Neural cell (in vitro differentiated cells): ENCODE measurements at regions not wholly inside any gene's neighbourhood (a gene's known extent, or its start where the extent isn't known, plus 50 kb on each side); places are given as distances from the start of the nearest gene placed in this dataset.

Experiments used
- H2AFZ ChIP-seq: fragments of 200-600, 300-800 bp; sonication (generic), shearing (Covaris generic); 2 replicates; pipeline ENCODE4 v1.6.0; 2014; ENCODE audit warnings: low read depth, mild to moderate bottlenecking, antibody characterized with exemption, low read length, moderate library complexity
- H3F3A ChIP-seq: fragments of 200-600 bp; shearing (Covaris generic); 2 replicates; pipeline ENCODE4 v1.6.1; 2016; ENCODE audit warnings: mild to moderate bottlenecking, moderate library complexity, mixed read lengths, antibody characterized with exemption, low read length; ENCODE audit not compliant: insufficient read depth, poor library complexity, severe bottlenecking
- H3K27ac ChIP-seq: fragments of 200-600, 300-800 bp; sonication (generic), shearing (Covaris generic); 2 replicates; pipeline ENCODE4 v1.5.1; 2014; ENCODE audit warnings: mild to moderate bottlenecking, low read length, moderate library complexity
- H3K27me3 ChIP-seq: fragments of 300-800, 200-600 bp; sonication (generic), shearing (Covaris generic); 2 replicates; pipeline ENCODE4 v1.6.0; 2014; ENCODE audit warnings: mild to moderate bottlenecking, low read depth, low read length, moderate library complexity; ENCODE audit not compliant: insufficient read depth
- H3K36me3 ChIP-seq: fragments of 300-800, 200-600 bp; sonication (generic), shearing (Covaris generic); 2 replicates; pipeline ENCODE4 v1.5.1; 2014; ENCODE audit warnings: mild to moderate bottlenecking, antibody characterized with exemption, low read length, moderate library complexity; ENCODE audit not compliant: insufficient read depth
- H3K4me2 ChIP-seq: fragments of 300-800, 200-600 bp; sonication (generic), shearing (Covaris generic); 2 replicates; pipeline ENCODE4 v1.6.0; 2014; ENCODE audit warnings: mild to moderate bottlenecking, low read length
- H3K4me3 ChIP-seq: fragments of 300-800, 200-600 bp; sonication (generic), shearing (Covaris generic); 2 replicates; pipeline ENCODE4 v1.5.1; 2014; ENCODE audit warnings: mild to moderate bottlenecking, low read length, moderate library complexity
- H3K79me2 ChIP-seq: fragments of 200-600 bp; shearing (Covaris generic); replicated peaks from 2 replicates; pipeline ENCODE4 v1.6.0; 2014; ENCODE audit warnings: mild to moderate bottlenecking, low read length, moderate library complexity; ENCODE audit not compliant: insufficient read depth
- H3K9ac ChIP-seq: fragments of 300-800, 200-600 bp; sonication (generic), shearing (Covaris generic); 2 replicates; pipeline ENCODE4 v1.6.1; 2016; ENCODE audit warnings: mild to moderate bottlenecking, low read length, mixed read lengths
- H3K9me2 ChIP-seq: fragments of 200-600 bp; shearing (Covaris generic); 2 replicates; pipeline ENCODE4 v1.6.1; 2016; ENCODE audit warnings: mild to moderate bottlenecking, low read length, mixed read lengths; ENCODE audit not compliant: insufficient read depth
- H3K9me3 ChIP-seq: fragments of 200-600, 300-800 bp; sonication (generic), shearing (Covaris generic); 2 replicates; pipeline ENCODE4 v1.6.1; 2016; ENCODE audit warnings: mild to moderate bottlenecking, mixed run types, low read length, moderate library complexity, mixed read lengths
- H4K20me1 ChIP-seq: fragments of 200-600 bp; shearing (Covaris generic); 2 replicates; pipeline ENCODE4 v1.6.1; 2016; ENCODE audit warnings: mild to moderate bottlenecking, mixed run types; ENCODE audit not compliant: insufficient read depth
- EZH2 ChIP-seq: fragments of 200-600, 300-800 bp; shearing (Covaris generic), sonication (generic); IDR thresholded peaks from 2 replicates; pipeline ENCODE4 v1.6.1; 2014; ENCODE audit warnings: antibody characterized with exemption, low read length, borderline replicate concordance, mild to moderate bottlenecking; ENCODE audit not compliant: insufficient read depth, poor library complexity, severe bottlenecking
- MXI1 ChIP-seq: fragments of 450-650 bp; conservative IDR thresholded peaks from 2 replicates; pipeline ENCODE4 v1.6.1; 2014; ENCODE audit warnings: antibody characterized with exemption, mild to moderate bottlenecking; ENCODE audit not compliant: poor library complexity, severe bottlenecking
- POLR2AphosphoS5 ChIP-seq: IDR thresholded peaks from 2 replicates; pipeline ENCODE4 v1.6.1; 2012
- RAD21 ChIP-seq: fragments of 450-650 bp; conservative IDR thresholded peaks from 2 replicates; pipeline ENCODE4 v1.6.1; 2014; ENCODE audit warnings: antibody characterized with exemption, mild to moderate bottlenecking, moderate library complexity
- SMC3 ChIP-seq: fragments of 450-650 bp; conservative IDR thresholded peaks from 2 replicates; pipeline ENCODE4 v1.6.1; 2014; ENCODE audit warnings: antibody characterized with exemption, mild to moderate bottlenecking, moderate library complexity; ENCODE audit not compliant: poor library complexity
- TAF1 ChIP-seq: IDR thresholded peaks from 2 replicates; pipeline ENCODE4 v1.6.1; 2012; ENCODE audit warnings: low read depth
- TF ChIP-seq, protein P1 (sequence below): IDR thresholded peaks from 2 replicates; pipeline ENCODE4 v1.6.1; 2012; ENCODE audit warnings: borderline replicate concordance
- TF ChIP-seq, protein P2 (sequence below): fragments of 450-650 bp; IDR thresholded peaks from 2 replicates; pipeline ENCODE4 v1.5.1; 2014; ENCODE audit warnings: antibody characterized with exemption, mild to moderate bottlenecking, moderate library complexity; ENCODE audit not compliant: poor library complexity, severe bottlenecking

DNA sequence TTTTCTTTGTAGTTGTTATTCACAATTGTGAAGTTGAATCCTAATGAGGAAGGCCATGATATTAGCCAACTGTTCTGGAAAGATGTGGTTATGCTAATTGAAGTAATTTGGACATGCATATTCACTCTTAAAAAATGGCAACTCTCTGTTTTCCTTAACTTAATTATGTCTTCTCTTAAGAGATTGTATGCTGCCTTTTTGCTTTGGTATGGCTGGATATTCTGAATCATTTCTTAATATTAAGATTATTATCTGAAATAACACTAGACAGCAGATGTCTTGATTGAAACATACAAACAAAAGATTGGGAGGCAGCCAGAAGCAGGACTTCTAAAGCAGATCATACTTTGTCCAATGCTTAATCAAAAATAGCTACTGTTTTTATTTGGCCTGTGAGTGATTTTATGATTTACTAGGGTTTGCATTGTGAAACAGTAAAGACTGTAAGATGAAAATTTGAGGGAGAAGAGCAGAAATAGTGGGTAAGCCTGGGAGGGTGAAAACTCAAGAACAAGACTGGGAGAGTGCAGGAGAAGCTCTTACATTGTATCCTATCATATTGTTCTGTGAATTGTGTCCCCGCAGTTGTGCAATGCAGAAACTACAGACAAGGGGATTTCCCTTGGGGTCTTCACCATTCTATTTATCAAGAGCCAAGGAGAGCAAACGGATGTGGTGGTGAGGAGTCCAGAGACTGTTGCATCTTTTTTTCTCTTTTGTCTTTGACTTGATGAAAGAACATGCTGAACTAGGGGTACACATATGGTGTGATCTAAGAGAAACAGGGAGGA is 554.8 kb downstream of the TUSC7 start:
- Histone ChIP-seq H3K9me2 (no peaks in the 10 kb centered on the region), H3K9me3 (no peaks in the 10 kb centered on the region), H3K27ac (no peak overlapping the region), H3K4me3 (no peak overlapping the region), H3K9ac (no peak overlapping the region), H3F3A (no peaks in the 10 kb centered on the region), H3K4me2 (no peak overlapping the region), H4K20me1 (no peaks in the 10 kb centered on the region), H3K27me3 (no peaks in the 10 kb centered on the region), H3K79me2 (no peaks in the 10 kb centered on the region), H2AFZ (no peak overlapping the region), H3K36me3 (no peaks in the 10 kb centered on the region)
- no peak for TF ChIP-seq SMC3
- TF ChIP-seq TAF1 = no peak
- no peak for TF ChIP-seq POLR2AphosphoS5
- no peak for TF ChIP-seq RAD21
- TF ChIP-seq EZH2 = no peak
- TF ChIP-seq, protein P1, sequence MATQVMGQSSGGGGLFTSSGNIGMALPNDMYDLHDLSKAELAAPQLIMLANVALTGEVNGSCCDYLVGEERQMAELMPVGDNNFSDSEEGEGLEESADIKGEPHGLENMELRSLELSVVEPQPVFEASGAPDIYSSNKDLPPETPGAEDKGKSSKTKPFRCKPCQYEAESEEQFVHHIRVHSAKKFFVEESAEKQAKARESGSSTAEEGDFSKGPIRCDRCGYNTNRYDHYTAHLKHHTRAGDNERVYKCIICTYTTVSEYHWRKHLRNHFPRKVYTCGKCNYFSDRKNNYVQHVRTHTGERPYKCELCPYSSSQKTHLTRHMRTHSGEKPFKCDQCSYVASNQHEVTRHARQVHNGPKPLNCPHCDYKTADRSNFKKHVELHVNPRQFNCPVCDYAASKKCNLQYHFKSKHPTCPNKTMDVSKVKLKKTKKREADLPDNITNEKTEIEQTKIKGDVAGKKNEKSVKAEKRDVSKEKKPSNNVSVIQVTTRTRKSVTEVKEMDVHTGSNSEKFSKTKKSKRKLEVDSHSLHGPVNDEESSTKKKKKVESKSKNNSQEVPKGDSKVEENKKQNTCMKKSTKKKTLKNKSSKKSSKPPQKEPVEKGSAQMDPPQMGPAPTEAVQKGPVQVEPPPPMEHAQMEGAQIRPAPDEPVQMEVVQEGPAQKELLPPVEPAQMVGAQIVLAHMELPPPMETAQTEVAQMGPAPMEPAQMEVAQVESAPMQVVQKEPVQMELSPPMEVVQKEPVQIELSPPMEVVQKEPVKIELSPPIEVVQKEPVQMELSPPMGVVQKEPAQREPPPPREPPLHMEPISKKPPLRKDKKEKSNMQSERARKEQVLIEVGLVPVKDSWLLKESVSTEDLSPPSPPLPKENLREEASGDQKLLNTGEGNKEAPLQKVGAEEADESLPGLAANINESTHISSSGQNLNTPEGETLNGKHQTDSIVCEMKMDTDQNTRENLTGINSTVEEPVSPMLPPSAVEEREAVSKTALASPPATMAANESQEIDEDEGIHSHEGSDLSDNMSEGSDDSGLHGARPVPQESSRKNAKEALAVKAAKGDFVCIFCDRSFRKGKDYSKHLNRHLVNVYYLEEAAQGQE = no peak
- no peak for TF ChIP-seq MXI1
- TF ChIP-seq, protein P2, sequence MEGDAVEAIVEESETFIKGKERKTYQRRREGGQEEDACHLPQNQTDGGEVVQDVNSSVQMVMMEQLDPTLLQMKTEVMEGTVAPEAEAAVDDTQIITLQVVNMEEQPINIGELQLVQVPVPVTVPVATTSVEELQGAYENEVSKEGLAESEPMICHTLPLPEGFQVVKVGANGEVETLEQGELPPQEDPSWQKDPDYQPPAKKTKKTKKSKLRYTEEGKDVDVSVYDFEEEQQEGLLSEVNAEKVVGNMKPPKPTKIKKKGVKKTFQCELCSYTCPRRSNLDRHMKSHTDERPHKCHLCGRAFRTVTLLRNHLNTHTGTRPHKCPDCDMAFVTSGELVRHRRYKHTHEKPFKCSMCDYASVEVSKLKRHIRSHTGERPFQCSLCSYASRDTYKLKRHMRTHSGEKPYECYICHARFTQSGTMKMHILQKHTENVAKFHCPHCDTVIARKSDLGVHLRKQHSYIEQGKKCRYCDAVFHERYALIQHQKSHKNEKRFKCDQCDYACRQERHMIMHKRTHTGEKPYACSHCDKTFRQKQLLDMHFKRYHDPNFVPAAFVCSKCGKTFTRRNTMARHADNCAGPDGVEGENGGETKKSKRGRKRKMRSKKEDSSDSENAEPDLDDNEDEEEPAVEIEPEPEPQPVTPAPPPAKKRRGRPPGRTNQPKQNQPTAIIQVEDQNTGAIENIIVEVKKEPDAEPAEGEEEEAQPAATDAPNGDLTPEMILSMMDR = no peak

DNA sequence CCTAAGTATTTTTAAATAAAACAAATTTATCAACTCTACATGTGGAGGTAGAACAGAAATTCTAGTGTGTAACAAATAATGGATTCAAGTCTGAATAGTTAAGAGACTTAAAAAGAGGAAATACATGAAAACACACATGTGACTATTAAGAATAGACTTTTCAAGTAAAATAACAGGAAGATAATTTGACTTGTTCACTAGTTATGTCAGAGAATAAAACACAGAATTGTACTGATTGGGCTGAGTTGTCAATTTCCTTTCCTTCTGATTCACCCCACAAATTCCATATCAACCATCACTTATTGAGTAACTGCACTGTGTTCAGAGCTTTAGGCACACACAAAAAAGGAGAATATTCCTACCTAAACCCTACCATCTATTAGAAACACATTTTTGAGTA is 557.2 kb downstream of the TUSC7 start:
- Histone ChIP-seq H3K36me3 (no peaks in the 10 kb centered on the region), H3K9me3 (no peaks in the 10 kb centered on the region), H3K4me2 (no peak overlapping the region), H3F3A (no peaks in the 10 kb centered on the region), H3K27me3 (no peaks in the 10 kb centered on the region), H3K9me2 (no peaks in the 10 kb centered on the region), H2AFZ (no peak overlapping the region), H3K27ac (no peak overlapping the region), H3K79me2 (no peaks in the 10 kb centered on the region), H3K4me3 (no peak overlapping the region), H3K9ac (no peak overlapping the region), H4K20me1 (no peaks in the 10 kb centered on the region)
- no peak for TF ChIP-seq SMC3
- no peak for TF ChIP-seq EZH2
- TF ChIP-seq POLR2AphosphoS5 = no peak
- TF ChIP-seq MXI1 = no peak
